GM13976 (cell line): ENCODE measurements at regions not wholly inside any gene's neighbourhood (a gene's known extent, or its start where the extent isn't known, plus 50 kb on each side); places are given as distances from the start of the nearest gene placed in this dataset.

Experiments
- DNase-seq: peaks from one replicate; pipeline ENCODE4 v3.0.0; 2012; ENCODE audit warnings: low spot score
- in situ Hi-C: fragments of 300-500 bp; cut with MboI; formaldehyde crosslinking; loops from one replicate; pipeline ENCODE4 v1.12.0; 2022; ENCODE audit warnings: low sequenced_read_pairs, mixed read lengths, inconsistent platforms; ENCODE audit not compliant: unreplicated experiment
- TF ChIP-seq, protein P1 (sequence below): IDR thresholded peaks from 2 replicates; pipeline ENCODE4 v1.5.1; 2012; ENCODE audit warnings: borderline replicate concordance, mild to moderate bottlenecking; ENCODE audit not compliant: insufficient read depth; ENCODE audit errors: extremely low read depth, missing control alignments, control extremely low read depth

DNA sequence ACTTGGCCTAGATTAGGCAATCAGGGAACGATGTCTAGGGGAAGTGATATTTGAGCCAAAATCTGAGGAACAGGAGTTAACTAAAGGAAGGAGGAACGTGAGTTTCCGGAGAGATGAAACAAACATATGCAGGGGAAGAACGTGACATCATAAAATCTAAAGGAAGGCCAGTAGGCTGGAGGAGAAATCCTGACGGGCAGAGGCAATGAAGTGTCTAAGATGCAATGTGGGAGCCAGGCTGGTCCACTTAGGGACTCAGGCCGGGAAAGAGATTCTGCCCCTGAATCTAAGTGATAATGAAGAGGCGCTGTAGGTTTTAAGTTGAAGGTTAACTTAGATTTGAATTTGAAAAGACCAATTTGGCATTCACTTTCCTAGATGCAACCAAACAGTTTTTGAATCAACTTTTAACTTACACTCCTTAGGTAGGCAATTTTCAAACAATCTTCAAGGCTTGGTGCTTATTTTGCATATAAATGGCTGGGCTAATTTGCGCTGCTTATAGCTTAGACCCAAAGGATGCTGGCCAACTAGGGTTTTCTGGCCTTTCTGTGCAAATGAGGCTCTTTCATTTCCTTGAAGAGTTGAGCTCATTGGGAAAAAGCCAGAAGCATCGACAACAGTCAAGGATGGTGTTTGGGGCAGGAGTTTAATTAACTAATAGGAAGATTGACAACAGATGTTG is 221.7 kb downstream of the SOX11 start:
- no peak for DNase-seq
- TF ChIP-seq, protein P1, sequence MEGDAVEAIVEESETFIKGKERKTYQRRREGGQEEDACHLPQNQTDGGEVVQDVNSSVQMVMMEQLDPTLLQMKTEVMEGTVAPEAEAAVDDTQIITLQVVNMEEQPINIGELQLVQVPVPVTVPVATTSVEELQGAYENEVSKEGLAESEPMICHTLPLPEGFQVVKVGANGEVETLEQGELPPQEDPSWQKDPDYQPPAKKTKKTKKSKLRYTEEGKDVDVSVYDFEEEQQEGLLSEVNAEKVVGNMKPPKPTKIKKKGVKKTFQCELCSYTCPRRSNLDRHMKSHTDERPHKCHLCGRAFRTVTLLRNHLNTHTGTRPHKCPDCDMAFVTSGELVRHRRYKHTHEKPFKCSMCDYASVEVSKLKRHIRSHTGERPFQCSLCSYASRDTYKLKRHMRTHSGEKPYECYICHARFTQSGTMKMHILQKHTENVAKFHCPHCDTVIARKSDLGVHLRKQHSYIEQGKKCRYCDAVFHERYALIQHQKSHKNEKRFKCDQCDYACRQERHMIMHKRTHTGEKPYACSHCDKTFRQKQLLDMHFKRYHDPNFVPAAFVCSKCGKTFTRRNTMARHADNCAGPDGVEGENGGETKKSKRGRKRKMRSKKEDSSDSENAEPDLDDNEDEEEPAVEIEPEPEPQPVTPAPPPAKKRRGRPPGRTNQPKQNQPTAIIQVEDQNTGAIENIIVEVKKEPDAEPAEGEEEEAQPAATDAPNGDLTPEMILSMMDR: no peak
- in situ Hi-C loops: no loop called here

DNA sequence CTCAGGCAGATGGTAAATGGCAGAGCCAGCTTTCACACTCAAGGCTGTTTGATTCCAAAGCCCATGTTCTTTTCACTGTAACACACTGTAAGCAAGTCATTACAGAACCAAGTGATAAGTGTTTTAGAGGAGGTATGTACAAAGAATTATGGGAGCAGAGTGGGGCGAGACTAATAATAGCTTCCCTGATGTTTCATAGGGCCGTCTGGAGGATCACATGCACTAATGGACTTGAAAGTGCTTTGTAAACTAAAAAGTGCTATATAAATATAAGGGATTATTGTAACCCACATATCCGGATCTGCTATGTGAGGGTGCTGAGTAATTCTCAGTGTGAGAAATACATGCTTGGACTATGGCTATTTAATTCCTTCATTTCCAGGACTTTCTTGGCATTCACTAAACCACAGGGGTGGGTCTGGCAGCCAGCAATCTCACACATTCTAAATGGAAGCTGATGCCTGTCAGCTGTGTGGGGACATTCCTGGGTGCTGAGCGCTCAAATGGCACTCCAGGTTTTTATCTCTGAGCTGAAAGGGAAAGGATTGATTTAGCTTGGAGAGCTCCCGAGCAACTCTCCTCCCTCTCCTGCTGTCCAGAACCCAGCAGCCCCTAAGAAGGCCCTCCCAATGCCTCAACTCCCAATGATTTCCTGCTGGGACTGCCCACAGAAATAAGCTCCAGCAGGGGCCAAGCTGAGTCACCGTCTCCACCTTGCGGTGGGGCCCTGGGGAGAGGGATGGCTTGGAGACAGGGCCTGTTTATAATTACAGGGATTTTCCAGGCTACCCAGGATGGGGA is 222.8 kb downstream of the SOX11 start:
- in situ Hi-C loops: no loop called here
- TF ChIP-seq, protein P1: no peak

DNA sequence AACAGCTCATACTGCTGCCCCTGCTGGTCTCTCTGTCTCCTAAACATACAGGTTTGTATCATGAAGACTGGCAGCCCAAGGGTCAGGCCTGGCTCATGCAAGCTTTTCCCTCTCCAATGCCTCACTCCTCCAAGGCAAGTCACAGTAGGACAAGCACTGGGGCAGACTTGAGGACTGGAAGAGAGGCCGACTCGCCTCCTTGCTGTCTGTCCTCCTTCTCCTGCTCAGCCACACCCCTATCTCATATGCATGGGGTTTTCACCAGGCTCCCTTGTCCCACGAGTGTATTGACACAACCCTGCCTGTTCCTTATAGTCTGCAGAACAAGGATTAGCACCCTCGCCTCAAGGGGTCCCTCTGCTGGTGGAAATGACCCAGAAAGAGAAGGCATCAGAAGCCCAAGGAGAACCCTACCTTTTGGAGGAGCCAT is 223.7 kb downstream of the SOX11 start:
- no peak for DNase-seq
- in situ Hi-C loops: no loop called here
- TF ChIP-seq, protein P1: peak; percentile 34

More for the DNA sequence above, 222.8 kb downstream of the SOX11 start:
- DNase-seq: no peak

DNA sequence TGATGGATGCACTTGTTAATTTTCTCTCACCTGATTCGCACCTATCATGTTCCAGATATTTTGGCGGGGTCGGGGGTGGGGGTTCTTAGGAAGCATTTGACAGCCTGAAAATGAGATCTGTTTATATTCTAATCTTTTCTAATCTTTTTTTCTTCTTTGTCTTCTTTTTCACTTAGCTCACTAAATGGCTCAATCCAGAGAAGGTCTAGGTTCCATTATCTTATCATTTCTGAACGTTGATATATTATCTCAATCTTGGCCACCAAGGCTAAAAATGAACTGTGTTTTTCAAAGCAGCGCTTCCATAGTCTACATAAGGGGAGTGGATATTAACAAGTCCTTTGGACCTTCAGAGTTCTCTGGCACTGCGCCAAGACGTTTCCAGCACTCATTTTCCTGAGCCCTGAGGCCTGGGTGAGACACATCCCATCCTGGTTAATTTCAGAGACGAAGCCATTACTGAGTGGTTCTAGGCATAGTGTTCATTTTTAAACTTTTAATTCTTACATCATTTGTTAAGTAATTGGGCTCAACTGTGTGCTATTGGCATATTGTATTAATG is 229.0 kb downstream of the SOX11 start:
- TF ChIP-seq, protein P1: no peak
- DNase-seq: no peak
- in situ Hi-C loops: no loop called here

DNA sequence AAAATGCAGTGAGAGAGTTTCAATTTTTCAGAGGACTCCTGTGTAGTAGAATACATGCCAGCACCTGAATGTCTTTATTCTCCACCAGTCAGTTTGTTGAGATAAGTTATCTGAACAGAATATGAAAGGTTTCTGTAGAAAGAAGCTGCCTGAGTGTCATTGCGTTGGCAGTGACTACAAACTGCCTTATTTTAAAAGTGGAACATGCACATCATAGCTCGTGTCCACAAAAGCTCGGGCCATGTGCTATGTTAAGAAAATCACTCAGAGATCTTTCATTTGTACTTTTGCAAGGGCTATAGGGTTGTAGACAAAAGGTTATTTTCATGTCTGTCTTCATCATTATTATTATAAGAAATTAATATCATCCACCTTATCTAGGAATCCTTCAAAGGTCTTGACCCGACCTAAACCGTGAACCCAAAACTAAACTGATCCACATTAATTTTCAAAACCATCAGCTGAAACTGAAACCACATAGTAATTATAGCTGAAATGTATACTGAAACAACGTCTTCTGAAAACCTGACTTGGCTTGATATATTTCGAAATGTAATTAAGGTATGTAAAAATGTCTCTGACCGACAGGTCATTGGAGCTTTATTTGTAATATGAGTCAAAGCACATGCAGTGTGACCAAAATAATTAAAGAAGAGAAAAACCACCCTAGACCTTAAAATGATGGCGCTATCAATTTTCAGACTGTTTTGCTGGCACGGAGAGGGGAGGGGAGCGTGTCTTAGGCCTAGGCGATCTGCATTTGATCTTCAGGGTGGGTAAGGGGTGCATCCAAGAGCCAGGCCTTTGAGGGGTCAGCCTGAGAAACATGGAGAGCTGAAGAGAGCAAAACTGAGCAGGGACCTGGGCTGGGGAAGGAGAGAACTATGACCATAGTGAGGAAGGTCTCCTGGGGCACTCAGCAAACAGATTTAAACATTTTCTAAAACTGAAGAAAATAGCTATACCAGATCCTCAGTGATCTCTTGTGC is 232.1 kb downstream of the SOX11 start:
- no peak for DNase-seq
- in situ Hi-C loops: no loop called here

More for the DNA sequence above, 232.1 kb downstream of the SOX11 start:
- TF ChIP-seq, protein P1: no peak
